SK-N-SH (cell line): ENCODE measurements at regions not wholly inside any gene's neighbourhood (a gene's known extent, or its start where the extent isn't known, plus 50 kb on each side); places are given as distances from the start of the nearest gene placed in this dataset.

ENCODE experiments used
- CTCF ChIP-seq: fragments of 200-600 bp; sonication (generic); IDR thresholded peaks from 2 replicates; pipeline ENCODE4 v1.6.1; 2017; ENCODE audit warnings: antibody characterized with exemption, mild to moderate bottlenecking, moderate library complexity
- ELF1 ChIP-seq: IDR thresholded peaks from 2 replicates; pipeline ENCODE4 v1.4.0; 2012
- EP300 ChIP-seq, 2 experiments: IDR thresholded peaks; 2 replicates each; pipeline versions ENCODE4 v1.4.0 to v1.6.1; 2012; ENCODE audit warnings: borderline replicate concordance in 1 of 2, low read depth in 1 of 2, low read length in 1 of 2
- EZH2phosphoT487 ChIP-seq: fragments of 200-600 bp; sonication (generic); IDR thresholded peaks from 2 replicates; pipeline ENCODE4 v1.6.1; 2017; ENCODE audit warnings: low read depth, mixed run types, mild to moderate bottlenecking, antibody characterized with exemption, moderate library complexity, borderline replicate concordance
- MEF2A ChIP-seq: IDR thresholded peaks from 2 replicates; pipeline ENCODE4 v1.4.0; 2012; ENCODE audit warnings: low read depth, borderline replicate concordance
- NFIC ChIP-seq: IDR thresholded peaks from 2 replicates; pipeline ENCODE4 v1.4.0; 2012; ENCODE audit warnings: borderline replicate concordance
- NRF1 ChIP-seq: IDR thresholded peaks from 2 replicates; pipeline ENCODE4 v1.6.1; 2012; ENCODE audit warnings: low read depth, mild to moderate bottlenecking, low read length
- POLR2AphosphoS5 ChIP-seq: IDR thresholded peaks from 2 replicates; pipeline ENCODE4 v1.6.1; 2012; ENCODE audit warnings: low read depth, low read length
- RAD21 ChIP-seq: IDR thresholded peaks from 2 replicates; pipeline ENCODE4 v1.6.1; 2012; ENCODE audit warnings: mild to moderate bottlenecking, low read length
- TEAD4 ChIP-seq: IDR thresholded peaks from 2 replicates; pipeline ENCODE4 v1.4.0; 2012; ENCODE audit warnings: mild to moderate bottlenecking, borderline replicate concordance; ENCODE audit not compliant: insufficient read depth
- USF2 ChIP-seq: fragments of 150-350 bp; IDR thresholded peaks from 2 replicates; pipeline ENCODE4 v1.6.1; 2017; ENCODE audit warnings: antibody characterized with exemption, low read length, low read depth, borderline replicate concordance
- YY1 ChIP-seq: IDR thresholded peaks from 2 replicates; pipeline ENCODE4 v1.4.0; 2012; ENCODE audit warnings: low read depth, mild to moderate bottlenecking
- TF ChIP-seq, protein P1 (sequence below): IDR thresholded peaks from 2 replicates; pipeline ENCODE4 v1.4.0; 2012; ENCODE audit warnings: low read depth

- TF ChIP-seq CTCF (no peak), POLR2AphosphoS5 (no peak), TEAD4 (no peak), RAD21 (no peak), USF2 (no peak), EP300 (IDR thresholded peaks at IDR 0.05; ENCODE audit: borderline replicate concordance in 1 of 2, low read depth in 1 of 2, low read length in 1 of 2) (no peak), NRF1 (no peak), EZH2phosphoT487 (no peak), ELF1 (no peak), NFIC (no peak), YY1 (no peak), MEF2A (no peak)
- TF ChIP-seq, protein P1, sequence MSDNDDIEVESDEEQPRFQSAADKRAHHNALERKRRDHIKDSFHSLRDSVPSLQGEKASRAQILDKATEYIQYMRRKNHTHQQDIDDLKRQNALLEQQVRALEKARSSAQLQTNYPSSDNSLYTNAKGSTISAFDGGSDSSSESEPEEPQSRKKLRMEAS, result no peak
Measured at GRCh38 chr15:47974724-47975123, 146.1 kb upstream of the SLC24A5 start.
